ENCODE measurements at regions not wholly inside any gene's neighbourhood (a gene's known extent, or its start where the extent isn't known, plus 50 kb on each side); places are given as distances from the start of the nearest gene placed in this dataset.

GRCh38 chr19:28184997-28185396 is 1028.0 kb downstream of the UQCRFS1 start:
- Mint-ChIP-seq H3K36me3 (ENCODE audit: low read depth) (no peaks in the 10 kb centered on the region), H3K27me3 (no peaks in the 10 kb centered on the region), H3K27ac (no peak overlapping the region), H3K4me3 (no peak overlapping the region), H3K4me1 (no peaks in the 10 kb centered on the region), H3K9me3 (peaks cover 9% of the 10 kb centered on the region)
- ATAC-seq (ENCODE audit: low read depth) (no peak), DNase-seq (no peak)
- CTCF ChIA-PET, result no interaction called here
- intact Hi-C loops (cut with micrococcal nuclease), result no loop called here
- TF ChIP-seq, protein P1, sequence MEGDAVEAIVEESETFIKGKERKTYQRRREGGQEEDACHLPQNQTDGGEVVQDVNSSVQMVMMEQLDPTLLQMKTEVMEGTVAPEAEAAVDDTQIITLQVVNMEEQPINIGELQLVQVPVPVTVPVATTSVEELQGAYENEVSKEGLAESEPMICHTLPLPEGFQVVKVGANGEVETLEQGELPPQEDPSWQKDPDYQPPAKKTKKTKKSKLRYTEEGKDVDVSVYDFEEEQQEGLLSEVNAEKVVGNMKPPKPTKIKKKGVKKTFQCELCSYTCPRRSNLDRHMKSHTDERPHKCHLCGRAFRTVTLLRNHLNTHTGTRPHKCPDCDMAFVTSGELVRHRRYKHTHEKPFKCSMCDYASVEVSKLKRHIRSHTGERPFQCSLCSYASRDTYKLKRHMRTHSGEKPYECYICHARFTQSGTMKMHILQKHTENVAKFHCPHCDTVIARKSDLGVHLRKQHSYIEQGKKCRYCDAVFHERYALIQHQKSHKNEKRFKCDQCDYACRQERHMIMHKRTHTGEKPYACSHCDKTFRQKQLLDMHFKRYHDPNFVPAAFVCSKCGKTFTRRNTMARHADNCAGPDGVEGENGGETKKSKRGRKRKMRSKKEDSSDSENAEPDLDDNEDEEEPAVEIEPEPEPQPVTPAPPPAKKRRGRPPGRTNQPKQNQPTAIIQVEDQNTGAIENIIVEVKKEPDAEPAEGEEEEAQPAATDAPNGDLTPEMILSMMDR (IDR thresholded peaks at IDR 0.05), result no peak
- POLR2A ChIA-PET, result no interaction called here

- CTCF ChIA-PET, result no interaction called here
- Mint-ChIP-seq H3K27ac (no peak overlapping the region), H3K36me3 (ENCODE audit: low read depth) (no peaks in the 10 kb centered on the region), H3K9me3 (peaks cover 30% of the 10 kb centered on the region), H3K4me1 (no peaks in the 10 kb centered on the region), H3K27me3 (no peaks in the 10 kb centered on the region), H3K4me3 (no peak overlapping the region)
- TF ChIP-seq, protein P1 (IDR thresholded peaks at IDR 0.05), result no peak
- ATAC-seq (ENCODE audit: low read depth), result no peak
- POLR2A ChIA-PET, result no interaction called here
- intact Hi-C loops (cut with micrococcal nuclease), result no loop called here
- no peak for DNase-seq
Measured at GRCh38 chr19:28176193-28176592, 1036.8 kb downstream of the UQCRFS1 start.

DNA sequence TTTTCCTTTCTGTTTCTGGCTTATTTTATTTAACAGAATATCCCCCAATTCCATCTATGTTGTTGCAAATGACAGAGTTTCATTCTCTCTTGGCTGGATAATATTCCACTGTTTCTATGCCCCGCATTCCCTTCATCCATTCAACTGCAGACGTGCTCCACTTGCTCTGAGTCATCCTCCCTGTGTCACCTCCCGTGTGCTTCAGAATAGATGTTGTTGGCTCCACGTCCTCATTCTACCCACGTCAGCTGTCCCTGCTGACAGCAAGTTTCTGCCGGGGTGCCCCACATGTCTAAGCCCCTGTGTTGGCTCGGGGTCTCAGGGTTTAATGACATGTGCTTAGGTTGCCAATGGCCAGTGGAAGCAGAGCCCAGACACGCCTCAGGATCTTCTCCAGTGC is 1041.0 kb downstream of the UQCRFS1 start:
- POLR2A ChIA-PET, result no interaction called here
- peaks cover 23% of the 10 kb centered on the region for H3K9me3 Mint-ChIP-seq
- CTCF ChIA-PET, result no interaction called here
- ATAC-seq (ENCODE audit: low read depth), result no peak
- TF ChIP-seq, protein P1 (IDR thresholded peaks at IDR 0.05), result no peak
- no peaks in the 10 kb centered on the region for H3K4me1 Mint-ChIP-seq
- no peak overlapping the region for H3K4me3 Mint-ChIP-seq
- intact Hi-C loops (cut with micrococcal nuclease), result no loop called here
- no peaks in the 10 kb centered on the region for H3K36me3 Mint-ChIP-seq (ENCODE audit: low read depth)
- DNase-seq, result no peak
- H3K27me3 Mint-ChIP-seq, result no peaks in the 10 kb centered on the region
- H3K27ac Mint-ChIP-seq, result no peak overlapping the region

DNA sequence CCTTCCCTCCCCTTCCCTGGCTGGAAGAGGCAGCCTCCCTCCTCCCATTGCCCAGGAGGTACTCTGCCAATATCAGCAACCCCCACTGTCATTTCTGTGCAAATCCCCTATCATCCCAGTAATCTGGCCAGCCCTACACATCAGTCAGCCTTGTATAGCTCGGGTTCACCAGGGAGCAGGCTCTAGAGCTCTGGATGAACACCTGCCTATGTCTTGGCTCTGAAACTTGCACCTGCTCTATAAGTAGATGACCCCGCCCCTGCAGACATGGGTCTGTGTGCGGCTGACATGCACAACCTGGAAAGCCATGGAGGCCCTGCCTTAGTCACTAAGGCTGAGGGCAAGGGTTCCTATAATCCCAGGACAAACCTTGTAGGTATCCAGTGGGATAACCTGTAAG is 1042.9 kb downstream of the UQCRFS1 start:
- H3K27me3 Mint-ChIP-seq, result no peaks in the 10 kb centered on the region
- TF ChIP-seq, protein P1 (IDR thresholded peaks at IDR 0.05), result no peak
- no peak overlapping the region for H3K4me3 Mint-ChIP-seq
- no peaks in the 10 kb centered on the region for H3K4me1 Mint-ChIP-seq
- CTCF ChIA-PET, result no interaction called here
- no peaks in the 10 kb centered on the region for H3K36me3 Mint-ChIP-seq (ENCODE audit: low read depth)
- DNase-seq (no peak), ATAC-seq (ENCODE audit: low read depth) (no peak)
- peaks cover 7% of the 10 kb centered on the region for H3K9me3 Mint-ChIP-seq
- intact Hi-C loops (cut with micrococcal nuclease), result no loop called here
- POLR2A ChIA-PET, result no interaction called here
- no peak overlapping the region for H3K27ac Mint-ChIP-seq

DNA sequence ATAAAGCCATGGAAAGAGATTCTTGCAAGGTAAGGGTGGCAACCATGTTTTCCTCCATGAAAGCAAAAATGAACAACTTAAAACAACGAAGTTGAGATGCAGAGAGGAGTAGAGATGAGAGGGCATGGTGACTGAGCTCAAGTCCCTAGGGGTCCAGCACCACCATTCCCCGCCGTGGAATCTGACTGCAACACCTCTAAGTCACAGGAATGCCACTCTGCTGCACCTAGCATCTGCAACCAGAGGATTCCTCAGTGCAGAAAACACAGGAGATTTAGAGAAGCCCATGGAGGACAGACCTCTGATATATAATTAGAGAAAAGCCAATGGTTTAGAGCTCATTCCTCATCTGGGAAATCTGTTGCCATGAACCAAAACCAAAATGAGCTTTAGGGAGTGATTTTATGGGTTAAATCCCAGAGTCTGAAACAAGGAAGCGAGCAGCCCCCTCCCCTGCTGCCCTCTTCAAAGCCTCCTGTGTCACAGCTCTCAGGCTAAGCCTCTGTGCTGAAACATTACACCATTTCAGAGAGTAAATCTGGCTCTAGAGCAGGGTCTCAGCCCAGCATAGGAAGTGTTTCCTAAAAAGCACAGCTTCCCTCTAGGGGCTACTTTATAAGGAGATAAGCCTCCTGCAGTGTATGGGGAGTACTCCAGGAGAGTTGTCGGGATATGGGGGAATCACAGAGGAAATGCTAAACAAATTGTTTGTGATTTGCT is 1043.6 kb downstream of the UQCRFS1 start:
- TF ChIP-seq, protein P1 (IDR thresholded peaks at IDR 0.05), result no peak
- ChIA-PET CTCF (no interaction called here), POLR2A (no interaction called here)
- no peak overlapping the region for H3K4me3 Mint-ChIP-seq
- no peaks in the 10 kb centered on the region for H3K36me3 Mint-ChIP-seq (ENCODE audit: low read depth)
- no peak overlapping the region for H3K27ac Mint-ChIP-seq
- H3K4me1 Mint-ChIP-seq, result no peaks in the 10 kb centered on the region
- H3K9me3 Mint-ChIP-seq, result peaks cover 7% of the 10 kb centered on the region
- intact Hi-C loops (cut with micrococcal nuclease), result no loop called here
- DNase-seq (no peak), ATAC-seq (ENCODE audit: low read depth) (no peak)
- H3K27me3 Mint-ChIP-seq, result no peaks in the 10 kb centered on the region
